ENCODE measurements at regions not wholly inside any gene's neighbourhood (a gene's known extent, or its start where the extent isn't known, plus 50 kb on each side); places are given as distances from the start of the nearest gene placed in this dataset.
A peak's percentile ranks its signal among the peaks of the same experiment; 100 is the strongest.

DNA sequence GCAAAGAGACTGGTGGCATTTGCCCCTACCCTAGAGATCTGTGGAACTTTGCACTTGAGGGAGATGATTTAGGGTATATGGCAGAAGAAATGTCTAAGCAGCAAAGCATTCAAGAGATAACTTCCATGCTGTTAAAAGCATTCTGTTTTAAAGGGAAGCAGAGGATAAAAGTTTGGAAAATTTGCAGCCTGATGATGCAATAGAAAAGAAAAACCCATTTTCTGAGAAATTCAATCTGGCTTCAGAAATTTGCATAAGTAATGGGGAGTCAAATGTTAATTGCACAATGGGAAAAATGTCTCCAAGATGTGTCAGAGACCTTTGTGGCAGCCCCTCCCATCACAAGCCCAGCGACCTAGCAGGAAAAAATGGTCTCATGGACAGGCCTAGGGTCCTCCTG is 361.7 kb downstream of the ANKRD7 start (continued):
- TF ChIP-seq, protein P1, sequence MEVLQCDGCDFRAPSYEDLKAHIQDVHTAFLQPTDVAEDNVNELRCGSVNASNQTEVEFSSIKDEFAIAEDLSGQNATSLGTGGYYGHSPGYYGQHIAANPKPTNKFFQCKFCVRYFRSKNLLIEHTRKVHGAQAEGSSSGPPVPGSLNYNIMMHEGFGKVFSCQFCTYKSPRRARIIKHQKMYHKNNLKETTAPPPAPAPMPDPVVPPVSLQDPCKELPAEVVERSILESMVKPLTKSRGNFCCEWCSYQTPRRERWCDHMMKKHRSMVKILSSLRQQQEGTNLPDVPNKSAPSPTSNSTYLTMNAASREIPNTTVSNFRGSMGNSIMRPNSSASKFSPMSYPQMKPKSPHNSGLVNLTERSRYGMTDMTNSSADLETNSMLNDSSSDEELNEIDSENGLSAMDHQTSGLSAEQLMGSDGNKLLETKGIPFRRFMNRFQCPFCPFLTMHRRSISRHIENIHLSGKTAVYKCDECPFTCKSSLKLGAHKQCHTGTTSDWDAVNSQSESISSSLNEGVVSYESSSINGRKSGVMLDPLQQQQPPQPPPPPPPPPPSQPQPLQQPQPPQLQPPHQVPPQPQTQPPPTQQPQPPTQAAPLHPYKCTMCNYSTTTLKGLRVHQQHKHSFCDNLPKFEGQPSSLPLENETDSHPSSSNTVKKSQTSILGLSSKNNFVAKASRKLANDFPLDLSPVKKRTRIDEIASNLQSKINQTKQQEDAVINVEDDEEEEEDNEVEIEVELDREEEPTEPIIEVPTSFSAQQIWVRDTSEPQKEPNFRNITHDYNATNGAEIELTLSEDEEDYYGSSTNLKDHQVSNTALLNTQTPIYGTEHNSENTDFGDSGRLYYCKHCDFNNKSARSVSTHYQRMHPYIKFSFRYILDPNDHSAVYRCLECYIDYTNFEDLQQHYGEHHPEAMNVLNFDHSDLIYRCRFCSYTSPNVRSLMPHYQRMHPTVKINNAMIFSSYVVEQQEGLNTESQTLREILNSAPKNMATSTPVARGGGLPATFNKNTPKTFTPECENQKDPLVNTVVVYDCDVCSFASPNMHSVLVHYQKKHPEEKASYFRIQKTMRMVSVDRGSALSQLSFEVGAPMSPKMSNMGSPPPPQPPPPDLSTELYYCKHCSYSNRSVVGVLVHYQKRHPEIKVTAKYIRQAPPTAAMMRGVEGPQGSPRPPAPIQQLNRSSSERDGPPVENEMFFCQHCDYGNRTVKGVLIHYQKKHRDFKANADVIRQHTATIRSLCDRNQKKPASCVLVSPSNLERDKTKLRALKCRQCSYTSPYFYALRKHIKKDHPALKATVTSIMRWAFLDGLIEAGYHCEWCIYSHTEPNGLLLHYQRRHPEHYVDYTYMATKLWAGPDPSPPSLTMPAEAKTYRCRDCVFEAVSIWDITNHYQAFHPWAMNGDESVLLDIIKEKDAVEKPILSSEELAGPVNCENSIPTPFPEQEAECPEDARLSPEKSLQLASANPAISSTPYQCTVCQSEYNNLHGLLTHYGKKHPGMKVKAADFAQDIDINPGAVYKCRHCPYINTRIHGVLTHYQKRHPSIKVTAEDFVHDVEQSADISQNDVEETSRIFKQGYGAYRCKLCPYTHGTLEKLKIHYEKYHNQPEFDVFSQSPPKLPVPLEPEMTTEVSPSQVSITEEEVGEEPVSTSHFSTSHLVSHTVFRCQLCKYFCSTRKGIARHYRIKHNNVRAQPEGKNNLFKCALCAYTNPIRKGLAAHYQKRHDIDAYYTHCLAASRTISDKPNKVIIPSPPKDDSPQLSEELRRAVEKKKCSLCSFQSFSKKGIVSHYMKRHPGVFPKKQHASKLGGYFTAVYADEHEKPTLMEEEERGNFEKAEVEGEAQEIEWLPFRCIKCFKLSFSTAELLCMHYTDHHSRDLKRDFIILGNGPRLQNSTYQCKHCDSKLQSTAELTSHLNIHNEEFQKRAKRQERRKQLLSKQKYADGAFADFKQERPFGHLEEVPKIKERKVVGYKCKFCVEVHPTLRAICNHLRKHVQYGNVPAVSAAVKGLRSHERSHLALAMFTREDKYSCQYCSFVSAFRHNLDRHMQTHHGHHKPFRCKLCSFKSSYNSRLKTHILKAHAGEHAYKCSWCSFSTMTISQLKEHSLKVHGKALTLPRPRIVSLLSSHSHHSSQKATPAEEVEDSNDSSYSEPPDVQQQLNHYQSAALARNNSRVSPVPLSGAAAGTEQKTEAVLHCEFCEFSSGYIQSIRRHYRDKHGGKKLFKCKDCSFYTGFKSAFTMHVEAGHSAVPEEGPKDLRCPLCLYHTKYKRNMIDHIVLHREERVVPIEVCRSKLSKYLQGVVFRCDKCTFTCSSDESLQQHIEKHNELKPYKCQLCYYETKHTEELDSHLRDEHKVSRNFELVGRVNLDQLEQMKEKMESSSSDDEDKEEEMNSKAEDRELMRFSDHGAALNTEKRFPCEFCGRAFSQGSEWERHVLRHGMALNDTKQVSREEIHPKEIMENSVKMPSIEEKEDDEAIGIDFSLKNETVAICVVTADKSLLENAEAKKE (CRISPR knock-in tag; IDR thresholded peaks at IDR 0.05), result no peak
- TF ChIP-seq POLR2AphosphoS5 (IDR thresholded peaks at IDR 0.05; ENCODE audit: low read depth) (no peak), EZH2phosphoT487 (IDR thresholded peaks at IDR 0.05; ENCODE audit: unreplicated experiment) (no peak), ZNF114 (CRISPR knock-in tag; IDR thresholded peaks at IDR 0.05) (no peak), STAT1 (IDR thresholded peaks at IDR 0.05; ENCODE audit: unreplicated experiment) (no peak)
- TF ChIP-seq, protein P2, sequence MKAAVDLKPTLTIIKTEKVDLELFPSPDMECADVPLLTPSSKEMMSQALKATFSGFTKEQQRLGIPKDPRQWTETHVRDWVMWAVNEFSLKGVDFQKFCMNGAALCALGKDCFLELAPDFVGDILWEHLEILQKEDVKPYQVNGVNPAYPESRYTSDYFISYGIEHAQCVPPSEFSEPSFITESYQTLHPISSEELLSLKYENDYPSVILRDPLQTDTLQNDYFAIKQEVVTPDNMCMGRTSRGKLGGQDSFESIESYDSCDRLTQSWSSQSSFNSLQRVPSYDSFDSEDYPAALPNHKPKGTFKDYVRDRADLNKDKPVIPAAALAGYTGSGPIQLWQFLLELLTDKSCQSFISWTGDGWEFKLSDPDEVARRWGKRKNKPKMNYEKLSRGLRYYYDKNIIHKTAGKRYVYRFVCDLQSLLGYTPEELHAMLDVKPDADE (IDR thresholded peaks at IDR 0.05), result no peak

DNA sequence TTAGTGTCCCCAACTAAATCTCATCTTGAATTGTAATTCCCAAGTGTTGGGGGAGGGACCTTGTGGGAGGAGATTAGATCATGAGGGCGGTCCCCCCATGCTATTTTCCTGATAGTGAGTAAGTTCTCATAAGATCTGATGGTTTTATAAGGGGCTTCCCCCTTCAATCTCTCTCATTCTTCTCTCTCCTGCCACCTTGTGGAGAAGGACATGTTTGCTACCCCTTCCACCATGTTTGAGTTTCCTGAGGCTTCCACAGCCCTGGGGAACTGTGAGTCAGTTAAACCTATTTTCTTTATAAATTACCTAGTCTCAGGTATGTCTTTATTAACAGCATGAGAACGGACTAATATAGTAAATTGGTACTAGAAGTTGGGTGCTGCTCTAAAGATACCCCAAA is 365.6 kb downstream of the ANKRD7 start:
- Mint-ChIP-seq H3K27me3 (ENCODE audit: insufficient read depth, low read depth, poor library complexity) (no peaks in the 10 kb centered on the region), H3K9me3 (peaks cover 26% of the 10 kb centered on the region), H3K4me3 (no peak overlapping the region), H3K27ac (no peak overlapping the region), H3K4me1 (no peaks in the 10 kb centered on the region; the same call in 2 of the 3 replicates), H3K36me3 (ENCODE audit: low read depth) (peaks cover 24% of the 10 kb centered on the region)
- Histone ChIP-seq H3K36me3 (ENCODE audit: insufficient read depth) (peaks cover 4% of the 10 kb centered on the region; the same call in 1 of the 2 replicates), H3K4me3 (no peak overlapping the region), H4K20me1 (replicated peaks; ENCODE audit: insufficient read depth) (no peaks in the 10 kb centered on the region), H3K79me2 (replicated peaks; ENCODE audit: insufficient read depth) (no peaks in the 10 kb centered on the region), H3K9me2 (ENCODE audit: insufficient read depth) (no peaks in the 10 kb centered on the region; the same call in 1 of the 2 replicates), H3K27me3 (ENCODE audit: insufficient read depth) (no peaks in the 10 kb centered on the region), H3K27ac (ENCODE audit: low read depth) (no peak overlapping the region), H3K4me1 (ENCODE audit: insufficient read depth) (no peaks in the 10 kb centered on the region), H2AFZ (no peak overlapping the region), H3F3A (replicated peaks; ENCODE audit: low read depth) (no peaks in the 10 kb centered on the region), H3K4me2 (no peak overlapping the region)
- ATAC-seq, result peak; percentile 76
- peak; percentile 72 for DNase-seq (ENCODE audit: low spot score)
- TF ChIP-seq ZNF331 (CRISPR knock-in tag; IDR thresholded peaks at IDR 0.05; ENCODE audit: low read depth), result no peak
- TF ChIP-seq, protein P3, sequence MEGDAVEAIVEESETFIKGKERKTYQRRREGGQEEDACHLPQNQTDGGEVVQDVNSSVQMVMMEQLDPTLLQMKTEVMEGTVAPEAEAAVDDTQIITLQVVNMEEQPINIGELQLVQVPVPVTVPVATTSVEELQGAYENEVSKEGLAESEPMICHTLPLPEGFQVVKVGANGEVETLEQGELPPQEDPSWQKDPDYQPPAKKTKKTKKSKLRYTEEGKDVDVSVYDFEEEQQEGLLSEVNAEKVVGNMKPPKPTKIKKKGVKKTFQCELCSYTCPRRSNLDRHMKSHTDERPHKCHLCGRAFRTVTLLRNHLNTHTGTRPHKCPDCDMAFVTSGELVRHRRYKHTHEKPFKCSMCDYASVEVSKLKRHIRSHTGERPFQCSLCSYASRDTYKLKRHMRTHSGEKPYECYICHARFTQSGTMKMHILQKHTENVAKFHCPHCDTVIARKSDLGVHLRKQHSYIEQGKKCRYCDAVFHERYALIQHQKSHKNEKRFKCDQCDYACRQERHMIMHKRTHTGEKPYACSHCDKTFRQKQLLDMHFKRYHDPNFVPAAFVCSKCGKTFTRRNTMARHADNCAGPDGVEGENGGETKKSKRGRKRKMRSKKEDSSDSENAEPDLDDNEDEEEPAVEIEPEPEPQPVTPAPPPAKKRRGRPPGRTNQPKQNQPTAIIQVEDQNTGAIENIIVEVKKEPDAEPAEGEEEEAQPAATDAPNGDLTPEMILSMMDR (conservative IDR thresholded peaks at IDR 0.05; ENCODE audit: low read depth in 2 of 2), result peak; percentile 70 to 76

Measured in GM23338 (cell line).